Inflammatory macrophage treated with lipopolysaccharide for 1 hour (primary cell): ENCODE measurements at regions not wholly inside any gene's neighbourhood (a gene's known extent, or its start where the extent isn't known, plus 50 kb on each side); places are given as distances from the start of the nearest gene placed in this dataset.
"Not testable (repeated sequence)": the region's sequence is repeated elsewhere in the genome, so short reads cannot be mapped to it uniquely, and the experiment has no call there.

Experiments used
- DNase-seq, 2 donors: peaks; one replicate each; pipeline ENCODE4 v3.0.0-alpha.2; 2020 to 2022

- DNase-seq = no peak
These were observed 85.2 kb upstream of the SIPA1L2 start for GRCh38 chr1:232715154-232715553.

- DNase-seq = not testable (repeated sequence)
These were observed 87.3 kb upstream of the MAP10 start for GRCh38 chr1:232717911-232718310.

- no peak for DNase-seq
These were observed 86.0 kb upstream of the MAP10 start for GRCh38 chr1:232718928-232719927.

GRCh38 chr1:232722626-232723025 is 82.6 kb upstream of the MAP10 start:
- no peak for DNase-seq

GRCh38 chr1:232725305-232726047 is 79.7 kb upstream of the MAP10 start:
- DNase-seq = no peak

- DNase-seq = no peak
These were observed 79.0 kb upstream of the MAP10 start for GRCh38 chr1:232726048-232726779.

GRCh38 chr1:232728507-232729263 is 76.5 kb upstream of the MAP10 start:
- DNase-seq = peak in 1 of 2 donors; percentile 8

- no peak for DNase-seq
These were observed 72.8 kb upstream of the MAP10 start for GRCh38 chr1:232732344-232732910.

GRCh38 chr1:232737917-232738316 is 67.3 kb upstream of the MAP10 start:
- no peak for DNase-seq

GRCh38 chr1:232743999-232744398 is 61.2 kb upstream of the MAP10 start:
- no peak for DNase-seq

GRCh38 chr1:232744847-232745246 is 60.4 kb upstream of the MAP10 start:
- DNase-seq = no peak

GRCh38 chr1:232745698-232746097 is 59.5 kb upstream of the MAP10 start:
- not testable (repeated sequence) for DNase-seq

GRCh38 chr1:232748910-232749368 is 56.3 kb upstream of the MAP10 start:
- DNase-seq = no peak

- no peak for DNase-seq
These were observed 53.6 kb upstream of the MAP10 start for GRCh38 chr1:232751393-232752140.

- no peak for DNase-seq
These were observed 52.9 kb upstream of the MAP10 start for GRCh38 chr1:232752365-232752764.

- DNase-seq = no peak
These were observed 50.3 kb upstream of the MAP10 start for GRCh38 chr1:232754930-232755329.
